A673 (cell line): ENCODE measurements at regions not wholly inside any gene's neighbourhood (a gene's known extent, or its start where the extent isn't known, plus 50 kb on each side); places are given as distances from the start of the nearest gene placed in this dataset.
A peak's percentile ranks its signal among the peaks of the same experiment; 100 is the strongest.

Experiments used
- BruUV-seq: library from RNA; stranded (reverse); fragments of 400-500 nt; replicated peaks from 2 replicates; lab custom pipeline; 2021; lab: Mats Ljungman, UMichigan
- CTCF ChIA-PET: fragments of 300-600 bp; sonication (Branson Sonifier 250); formaldehyde crosslinking; loops from one replicate; lab custom pipeline; 2022; ENCODE audit warnings: antibody characterized with exemption; lab: Charles Lee
- POLR2A ChIA-PET: fragments of 300-600 bp; sonication (Branson Sonifier 250); formaldehyde crosslinking; loops from one replicate; lab custom pipeline; 2022; ENCODE audit warnings: antibody characterized with exemption; ENCODE audit not compliant: low non-redundant PET; lab: Charles Lee
- DNase-seq: peaks from one replicate; pipeline ENCODE4 v3.0.0-alpha.2; 2015; ENCODE audit warnings: low spot score
- H3K27ac ChIP-seq: fragments of 200-600 bp; sonication (generic); 2 replicates; pipeline ENCODE4 v1.5.1; 2016; ENCODE audit warnings: mixed run types, low read depth, mild to moderate bottlenecking, mixed read lengths, antibody characterized with exemption, low read length; ENCODE audit not compliant: poor library complexity, severe bottlenecking
- H3K27me3 ChIP-seq: fragments of 200-600 bp; sonication (generic); replicated peaks from 2 replicates; pipeline ENCODE4 v1.6.1; 2017; ENCODE audit warnings: mixed run types, low read depth, mild to moderate bottlenecking, mixed read lengths, antibody characterized with exemption, low read length; ENCODE audit not compliant: insufficient read depth, poor library complexity
- H3K36me3 ChIP-seq: fragments of 200-600 bp; sonication (generic); 2 replicates; pipeline ENCODE4 v1.6.1; 2016; ENCODE audit warnings: mixed run types, mild to moderate bottlenecking, mixed read lengths, antibody characterized with exemption, low read length; ENCODE audit not compliant: insufficient read depth, poor library complexity, severe bottlenecking
- H3K4me1 ChIP-seq: fragments of 200-600 bp; sonication (generic); 2 replicates; pipeline ENCODE4 v1.6.1; 2017; ENCODE audit warnings: mixed run types, mild to moderate bottlenecking, mixed read lengths, antibody characterized with exemption, low read length; ENCODE audit not compliant: insufficient read depth, poor library complexity, severe bottlenecking
- H3K4me3 ChIP-seq: fragments of 200-600 bp; sonication (generic); 2 replicates; pipeline ENCODE4 v1.5.1; 2016; ENCODE audit warnings: low read depth, mixed run types, mild to moderate bottlenecking, mixed read lengths, low read length; ENCODE audit not compliant: poor library complexity, severe bottlenecking
- H3K9me3 ChIP-seq: fragments of 200-600 bp; sonication (generic); 2 replicates; pipeline ENCODE4 v1.6.1; 2016; ENCODE audit warnings: mixed run types, low read depth, mild to moderate bottlenecking, mixed read lengths, antibody characterized with exemption, low read length; ENCODE audit not compliant: poor library complexity, severe bottlenecking
- EZH2 ChIP-seq: fragments of 200-600 bp; sonication (generic); IDR thresholded peaks from 2 replicates; pipeline ENCODE4 v1.6.1; 2017; ENCODE audit warnings: borderline replicate concordance, low read depth, mild to moderate bottlenecking, mixed read lengths, antibody characterized with exemption, low read length; ENCODE audit not compliant: poor library complexity, severe bottlenecking
- intact Hi-C: fragments of 100-400 bp; cut with micrococcal nuclease; formaldehyde crosslinking; loops from one replicate; pipeline ENCODE4 v1.10.0; 2022; ENCODE audit not compliant: unreplicated experiment
- TF ChIP-seq, protein P1 (sequence below): fragments of 300-800, 200-600 bp; sonication (generic); conservative IDR thresholded peaks from 2 replicates; pipeline ENCODE4 v1.5.1; 2017; ENCODE audit warnings: low read depth, mild to moderate bottlenecking, antibody characterized with exemption, low read length, moderate library complexity, mixed read lengths

- no TSS peak for BruUV-seq
- no peaks in the 10 kb centered on the region for H3K27me3 ChIP-seq
- no peak for DNase-seq
- intact Hi-C loops, result no loop called here
- H3K4me3 ChIP-seq, result no peak overlapping the region
- H3K9me3 ChIP-seq, result no peaks in the 10 kb centered on the region
- peaks cover 21% of the 10 kb centered on the region for H3K4me1 ChIP-seq
- ChIA-PET CTCF (no interaction called here), POLR2A (no interaction called here)
- TF ChIP-seq, protein P1, sequence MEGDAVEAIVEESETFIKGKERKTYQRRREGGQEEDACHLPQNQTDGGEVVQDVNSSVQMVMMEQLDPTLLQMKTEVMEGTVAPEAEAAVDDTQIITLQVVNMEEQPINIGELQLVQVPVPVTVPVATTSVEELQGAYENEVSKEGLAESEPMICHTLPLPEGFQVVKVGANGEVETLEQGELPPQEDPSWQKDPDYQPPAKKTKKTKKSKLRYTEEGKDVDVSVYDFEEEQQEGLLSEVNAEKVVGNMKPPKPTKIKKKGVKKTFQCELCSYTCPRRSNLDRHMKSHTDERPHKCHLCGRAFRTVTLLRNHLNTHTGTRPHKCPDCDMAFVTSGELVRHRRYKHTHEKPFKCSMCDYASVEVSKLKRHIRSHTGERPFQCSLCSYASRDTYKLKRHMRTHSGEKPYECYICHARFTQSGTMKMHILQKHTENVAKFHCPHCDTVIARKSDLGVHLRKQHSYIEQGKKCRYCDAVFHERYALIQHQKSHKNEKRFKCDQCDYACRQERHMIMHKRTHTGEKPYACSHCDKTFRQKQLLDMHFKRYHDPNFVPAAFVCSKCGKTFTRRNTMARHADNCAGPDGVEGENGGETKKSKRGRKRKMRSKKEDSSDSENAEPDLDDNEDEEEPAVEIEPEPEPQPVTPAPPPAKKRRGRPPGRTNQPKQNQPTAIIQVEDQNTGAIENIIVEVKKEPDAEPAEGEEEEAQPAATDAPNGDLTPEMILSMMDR, result no peak
- TF ChIP-seq EZH2, result no peak
- no peak overlapping the region for H3K27ac ChIP-seq
- no peaks in the 10 kb centered on the region for H3K36me3 ChIP-seq
Measured at GRCh38 chr3:88291486-88291885, 141.7 kb downstream of the C3orf38 start.

- H3K9me3 ChIP-seq, result no peaks in the 10 kb centered on the region
- intact Hi-C loops, result no loop called here
- ChIA-PET POLR2A (no interaction called here), CTCF (no interaction called here)
- no peaks in the 10 kb centered on the region for H3K36me3 ChIP-seq
- TF ChIP-seq EZH2, result no peak
- TF ChIP-seq, protein P1, result no peak
- no peak overlapping the region for H3K27ac ChIP-seq
- H3K27me3 ChIP-seq, result no peaks in the 10 kb centered on the region
- BruUV-seq, result no TSS peak
- DNase-seq, result peak; percentile 35
- peaks cover 6% of the 10 kb centered on the region for H3K4me1 ChIP-seq
- H3K4me3 ChIP-seq, result no peak overlapping the region
Measured at GRCh38 chr3:88298189-88298588, 148.4 kb downstream of the C3orf38 start.

- no TSS peak for BruUV-seq
- Histone ChIP-seq H3K27ac (no peak overlapping the region), H3K9me3 (no peaks in the 10 kb centered on the region), H3K36me3 (no peaks in the 10 kb centered on the region), H3K27me3 (no peaks in the 10 kb centered on the region), H3K4me1 (peaks cover 6% of the 10 kb centered on the region), H3K4me3 (no peak overlapping the region)
- TF ChIP-seq, protein P1, result no peak
- no peak for TF ChIP-seq EZH2
- no peak for DNase-seq
- CTCF ChIA-PET, result no interaction called here
- POLR2A ChIA-PET, result interaction anchor here (0.6 kb wide), 1 partner anchor 64 kb away, joined by 3 read pairs; no protein-coding TSS in a partner anchor
- intact Hi-C loops, result no loop called here
Measured at GRCh38 chr3:88301273-88301995, 151.7 kb downstream of the C3orf38 start.
